ENCODE measurements at regions not wholly inside any gene's neighbourhood (a gene's known extent, or its start where the extent isn't known, plus 50 kb on each side); places are given as distances from the start of the nearest gene placed in this dataset.

DNA sequence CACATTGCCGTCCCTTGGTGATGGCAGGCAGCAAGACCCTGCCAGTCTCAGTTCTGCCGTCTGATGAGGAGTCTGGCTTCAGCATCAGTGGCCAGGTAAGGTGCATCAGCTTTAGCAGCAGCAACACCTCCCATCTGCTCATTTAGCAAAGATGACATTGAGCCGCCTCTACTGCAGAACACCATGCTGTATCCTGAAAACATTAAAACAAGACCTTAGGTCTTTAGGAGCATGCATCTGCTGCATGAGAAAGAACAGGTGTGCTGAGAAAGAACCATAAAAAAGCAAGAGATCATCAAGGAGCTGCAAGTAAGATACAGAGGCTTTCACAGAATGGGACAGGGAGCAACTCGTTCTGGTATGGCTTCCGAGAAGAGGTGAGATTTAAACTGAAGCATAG, 87.5 kb downstream of the SCN11A start:
- H2AK5ac ChIP-seq (ENCODE audit: low read depth, low read length), result no peak overlapping the region
- no peak overlapping the region for H3K4me2 ChIP-seq (ENCODE audit: insufficient read depth in 1 of 2, low read depth in 2 of 2, low read length in 2 of 2)
- H3K4me3 ChIP-seq (ENCODE audit: extremely low read depth in 1 of 4, insufficient read depth in 2 of 4, low read depth in 3 of 4, low read length in 4 of 4), result no peak overlapping the region
- H3K9ac ChIP-seq (replicated peaks in 1 of 4; ENCODE audit: extremely low read depth in 1 of 4, low read depth in 3 of 4, low read length in 3 of 4), result no peak overlapping the region
- no peak overlapping the region for H2BK12ac ChIP-seq (ENCODE audit: low read depth, low read length)
- H3K23me2 ChIP-seq (ENCODE audit: low read depth, low read length), result no peaks in the 10 kb centered on the region
- TF ChIP-seq CHD2 (IDR thresholded peaks at IDR 0.05; ENCODE audit: low read length), result no peak
- no peak for TF ChIP-seq HDAC6 (IDR thresholded peaks at IDR 0.05; ENCODE audit: low read depth, low read length)
- TF ChIP-seq, protein P1, sequence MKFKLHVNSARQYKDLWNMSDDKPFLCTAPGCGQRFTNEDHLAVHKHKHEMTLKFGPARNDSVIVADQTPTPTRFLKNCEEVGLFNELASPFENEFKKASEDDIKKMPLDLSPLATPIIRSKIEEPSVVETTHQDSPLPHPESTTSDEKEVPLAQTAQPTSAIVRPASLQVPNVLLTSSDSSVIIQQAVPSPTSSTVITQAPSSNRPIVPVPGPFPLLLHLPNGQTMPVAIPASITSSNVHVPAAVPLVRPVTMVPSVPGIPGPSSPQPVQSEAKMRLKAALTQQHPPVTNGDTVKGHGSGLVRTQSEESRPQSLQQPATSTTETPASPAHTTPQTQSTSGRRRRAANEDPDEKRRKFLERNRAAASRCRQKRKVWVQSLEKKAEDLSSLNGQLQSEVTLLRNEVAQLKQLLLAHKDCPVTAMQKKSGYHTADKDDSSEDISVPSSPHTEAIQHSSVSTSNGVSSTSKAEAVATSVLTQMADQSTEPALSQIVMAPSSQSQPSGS (IDR thresholded peaks at IDR 0.05; ENCODE audit: low read length), result no peak
- no peak for TF ChIP-seq SP1 (IDR thresholded peaks at IDR 0.05; ENCODE audit: low read depth, low read length)
- TF ChIP-seq PHF8 (conservative IDR thresholded peaks at IDR 0.05; ENCODE audit: low read depth, low read length), result no peak
- no peak for TF ChIP-seq POU5F1 (IDR thresholded peaks at IDR 0.05; ENCODE audit: low read depth, low read length)
- no peak for TF ChIP-seq POLR2A (IDR thresholded peaks at IDR 0.05; ENCODE audit: control extremely low read depth in 1 of 2, low read depth in 2 of 2, low read length in 2 of 2)
- no peak for TF ChIP-seq SAP30 (IDR thresholded peaks at IDR 0.05; ENCODE audit: insufficient read depth, insufficient replicate concordance, low read length)
- TF ChIP-seq RNF2 (IDR thresholded peaks at IDR 0.05; ENCODE audit: borderline replicate concordance, low read depth, low read length, missing control alignments, poor library complexity, severe bottlenecking), result no peak
- WGBS, 2 experiments (ENCODE audit: extremely low coverage in 1 of 2, insufficient coverage in 1 of 2, insufficient read length in 1 of 2, insufficient replicate concordance in 2 of 2, low coverage in 1 of 2, low lambda C conversion rate in 2 of 2, missing lambda C conversion rate in 1 of 2), result 89% methylated on average over 5 of the region's 5 CpGs; no CpG with 5 or more reads in 1 of the 2 experiments
- H3K36me3 ChIP-seq (ENCODE audit: control insufficient read depth in 2 of 4, insufficient read depth in 4 of 4, low read length in 3 of 4), result no peaks in the 10 kb centered on the region
- H2BK5ac ChIP-seq (ENCODE audit: low read depth, low read length), result no peak overlapping the region
- no peaks in the 10 kb centered on the region for H4K20me1 ChIP-seq (replicated peaks in 1 of 2; ENCODE audit: control insufficient read depth in 1 of 2, insufficient read depth in 2 of 2, low read length in 2 of 2)
- no peak overlapping the region for H3K14ac ChIP-seq (ENCODE audit: insufficient read length)
- no peak overlapping the region for H3K4ac ChIP-seq (replicated peaks; ENCODE audit: insufficient read length, low read depth, low read length)
- FAIRE-seq (no peak), DNase-seq (ENCODE audit: low read depth in 1 of 2, low spot score in 2 of 2) (no peak)
- H2BK20ac ChIP-seq (ENCODE audit: low read length), result no peak overlapping the region
- ChIA-PET POLR2A (ENCODE audit: partially characterized antibody) (no interaction called here), CTCF (ENCODE audit: partially characterized antibody) (interaction anchor here (0.5 kb wide), 1 partner anchor 38 kb away, joined by 4 read pairs; no protein-coding TSS in a partner anchor)
- no peak overlapping the region for H4K5ac ChIP-seq (ENCODE audit: insufficient read length, low read depth, low read length)
- no peaks in the 10 kb centered on the region for H3K4me1 ChIP-seq (replicated peaks in 1 of 4; ENCODE audit: control insufficient read depth in 3 of 4, insufficient read depth in 4 of 4, low read length in 3 of 4)
- H3K56ac ChIP-seq (replicated peaks; ENCODE audit: insufficient read length, low read depth, low read length), result no peak overlapping the region
- no peak overlapping the region for H2AFZ ChIP-seq (ENCODE audit: low read length)
- no peak overlapping the region for H3K18ac ChIP-seq (ENCODE audit: extremely low read depth, low read length)
- no peak overlapping the region for H4K8ac ChIP-seq (ENCODE audit: extremely low read depth, insufficient read depth, low read length)
- no peak overlapping the region for H3K23ac ChIP-seq (ENCODE audit: insufficient read length)
- no peak overlapping the region for H2BK15ac ChIP-seq (ENCODE audit: low read length)
- no peaks in the 10 kb centered on the region for H3K79me2 ChIP-seq (ENCODE audit: control insufficient read depth in 1 of 2, insufficient read depth in 2 of 2, low read length in 2 of 2)
- H3K79me1 ChIP-seq (ENCODE audit: low read depth, low read length), result no peaks in the 10 kb centered on the region
- H4K91ac ChIP-seq (replicated peaks; ENCODE audit: insufficient read length, low read length), result no peak overlapping the region
- no peak overlapping the region for H2BK120ac ChIP-seq (replicated peaks; ENCODE audit: low read depth, low read length)
- no peak overlapping the region for H3K27ac ChIP-seq (ENCODE audit: low read depth, low read length)
- no peaks in the 10 kb centered on the region for H3K9me3 ChIP-seq (ENCODE audit: insufficient read depth in 2 of 2, low read depth in 1 of 2, low read length in 1 of 2)
- peaks cover 0 to 2% (median 0%) of the 10 kb centered on the region in 4 experiments; a peak in 1 of 7 replicates for H3K27me3 ChIP-seq (replicated peaks in 1 of 4; ENCODE audit: control insufficient read depth in 3 of 4, extremely low read depth in 1 of 4, insufficient read depth in 3 of 4, low read length in 3 of 4)

Data from H1 (cell line).